Osteocyte (in vitro differentiated cells): ENCODE measurements at regions not wholly inside any gene's neighbourhood (a gene's known extent, or its start where the extent isn't known, plus 50 kb on each side); places are given as distances from the start of the nearest gene placed in this dataset.
"Not testable (repeated sequence)": the region's sequence is repeated elsewhere in the genome, so short reads cannot be mapped to it uniquely, and the experiment has no call there.

Experiments used
- DNase-seq: peaks from one replicate; pipeline ENCODE4 v3.0.0; 2021; ENCODE audit warnings: mixed read lengths; ENCODE audit not compliant: unreplicated experiment; ENCODE audit errors: extremely low spot score
- H3K27ac Mint-ChIP-seq: one replicate; pipeline ENCODE4 v1.8.0; 2021; ENCODE audit warnings: mild to moderate bottlenecking, mixed read lengths; ENCODE audit not compliant: unreplicated experiment
- H3K27me3 Mint-ChIP-seq: one replicate; pipeline ENCODE4 v1.8.0; 2021; ENCODE audit warnings: mixed read lengths; ENCODE audit not compliant: unreplicated experiment
- H3K36me3 Mint-ChIP-seq: one replicate; pipeline ENCODE4 v1.8.0; 2021; ENCODE audit warnings: mixed read lengths; ENCODE audit not compliant: unreplicated experiment
- H3K4me1 Mint-ChIP-seq: one replicate; pipeline ENCODE4 v1.8.0; 2021; ENCODE audit warnings: mixed read lengths; ENCODE audit not compliant: unreplicated experiment
- H3K4me3 Mint-ChIP-seq: one replicate; pipeline ENCODE4 v1.8.0; 2021; ENCODE audit warnings: mild to moderate bottlenecking, moderate library complexity, mixed read lengths; ENCODE audit not compliant: unreplicated experiment
- H3K9me3 Mint-ChIP-seq: one replicate; pipeline ENCODE4 v1.8.0; 2021; ENCODE audit warnings: mixed read lengths; ENCODE audit not compliant: unreplicated experiment
- CTCF ChIP-seq: fragments of 200-600 bp; sonication (generic); IDR thresholded peaks from 2 replicates; pipeline ENCODE4 v1.5.0; 2021; ENCODE audit warnings: antibody characterized with exemption, mild to moderate bottlenecking, moderate library complexity

- no peak for DNase-seq
- Mint-ChIP-seq H3K27ac (no peak overlapping the region), H3K4me1 (no peaks in the 10 kb centered on the region), H3K36me3 (no peaks in the 10 kb centered on the region), H3K4me3 (no peak overlapping the region), H3K9me3 (no peaks in the 10 kb centered on the region), H3K27me3 (no peaks in the 10 kb centered on the region)
- TF ChIP-seq CTCF, result no peak
Observed at GRCh38 chr7:15813448-15813847, 127.0 kb upstream of the MEOX2 start.

- not testable (repeated sequence) for H3K36me3 Mint-ChIP-seq, H3K4me1 Mint-ChIP-seq, DNase-seq, H3K27ac Mint-ChIP-seq, H3K4me3 Mint-ChIP-seq, H3K9me3 Mint-ChIP-seq, H3K27me3 Mint-ChIP-seq
Observed at GRCh38 chr7:15810383-15810782, 123.9 kb upstream of the MEOX2 start.

- H3K4me3 Mint-ChIP-seq, H3K4me1 Mint-ChIP-seq, H3K27ac Mint-ChIP-seq, H3K27me3 Mint-ChIP-seq, H3K36me3 Mint-ChIP-seq, H3K9me3 Mint-ChIP-seq, DNase-seq: not testable (repeated sequence)
Observed at GRCh38 chr7:15809936-15810335, 123.5 kb upstream of the MEOX2 start.

GRCh38 chr7:15805891-15806290 is 119.4 kb upstream of the MEOX2 start:
- Mint-ChIP-seq H3K4me1 (peaks cover 15% of the 10 kb centered on the region), H3K27ac (no peak overlapping the region), H3K36me3 (no peaks in the 10 kb centered on the region), H3K9me3 (no peaks in the 10 kb centered on the region), H3K4me3 (no peak overlapping the region), H3K27me3 (no peaks in the 10 kb centered on the region)
- DNase-seq, result no peak
- TF ChIP-seq CTCF, result no peak

- H3K27ac Mint-ChIP-seq, result peak overlapping the region; percentile 39
- no peaks in the 10 kb centered on the region for H3K27me3 Mint-ChIP-seq
Observed at GRCh38 chr7:15802425-15802824, 115.9 kb upstream of the MEOX2 start.

GRCh38 chr7:15801551-15801950 is 115.1 kb upstream of the MEOX2 start:
- Mint-ChIP-seq H3K4me1 (peaks cover 17% of the 10 kb centered on the region), H3K4me3 (no peak overlapping the region), H3K27ac (peak overlapping the region; percentile 25), H3K27me3 (no peaks in the 10 kb centered on the region), H3K36me3 (no peaks in the 10 kb centered on the region), H3K9me3 (no peaks in the 10 kb centered on the region)
- DNase-seq, result no peak
- no peak for TF ChIP-seq CTCF

More at GRCh38 chr7:15802425-15802824, 115.9 kb upstream of the MEOX2 start:
- H3K36me3 Mint-ChIP-seq, result no peaks in the 10 kb centered on the region
- H3K4me1 Mint-ChIP-seq, result peaks cover 17% of the 10 kb centered on the region
- DNase-seq, result no peak
- no peak overlapping the region for H3K4me3 Mint-ChIP-seq
- no peaks in the 10 kb centered on the region for H3K9me3 Mint-ChIP-seq
- TF ChIP-seq CTCF, result no peak
